GM19328 (cell line): ENCODE measurements at regions not wholly inside any gene's neighbourhood (a gene's known extent, or its start where the extent isn't known, plus 50 kb on each side); places are given as distances from the start of the nearest gene placed in this dataset.
A peak's percentile ranks its signal among the peaks of the same experiment; 100 is the strongest.

Experiments
- ATAC-seq: cut with Tn5 transposase; IDR thresholded peaks from one replicate; pipeline ENCODE4 v1.9.1; 2021; ENCODE audit warnings: mild to moderate bottlenecking, moderate library complexity; ENCODE audit not compliant: unreplicated experiment

GRCh38 chr5:82854956-82855355, 222.2 kb downstream of the TMEM167A start:
- ATAC-seq, result no peak

GRCh38 chr5:82851471-82851870, 225.7 kb downstream of the TMEM167A start:
- no peak for ATAC-seq

- no peak for ATAC-seq
Observed at GRCh38 chr5:82850393-82850792, 226.8 kb downstream of the TMEM167A start.

- no peak for ATAC-seq
Observed at GRCh38 chr5:82849885-82850284, 227.3 kb downstream of the TMEM167A start.

GRCh38 chr5:82847562-82847961, 229.6 kb downstream of the TMEM167A start:
- ATAC-seq, result no peak

GRCh38 chr5:82839881-82840280, 237.3 kb downstream of the TMEM167A start:
- ATAC-seq, result no peak

GRCh38 chr5:82835488-82835887, 241.7 kb downstream of the TMEM167A start:
- ATAC-seq, result no peak

GRCh38 chr5:82834151-82834550, 243.0 kb downstream of the TMEM167A start:
- no peak for ATAC-seq

- no peak for ATAC-seq
Observed at GRCh38 chr5:82833277-82833676, 243.9 kb downstream of the TMEM167A start.

GRCh38 chr5:82832445-82832844, 244.7 kb downstream of the TMEM167A start:
- no peak for ATAC-seq

GRCh38 chr5:82828211-82828610, 249.0 kb downstream of the TMEM167A start:
- no peak for ATAC-seq

- no peak for ATAC-seq
Observed at GRCh38 chr5:82827651-82828050, 249.5 kb downstream of the TMEM167A start.

GRCh38 chr5:82822634-82822927, 254.6 kb downstream of the TMEM167A start:
- ATAC-seq, result no peak

- ATAC-seq, result no peak
Observed at GRCh38 chr5:82821846-82822633, 255.2 kb downstream of the TMEM167A start.

GRCh38 chr5:82820961-82821845, 256.0 kb downstream of the TMEM167A start:
- ATAC-seq, result peak; percentile 73

GRCh38 chr5:82820188-82820587, 257.0 kb downstream of the TMEM167A start:
- ATAC-seq, result no peak

- ATAC-seq, result no peak
Observed at GRCh38 chr5:82817897-82818676, 259.1 kb downstream of the TMEM167A start.

- no peak for ATAC-seq
Observed at GRCh38 chr5:82816926-82817325, 260.3 kb downstream of the TMEM167A start.

- no peak for ATAC-seq
Observed at GRCh38 chr5:82815871-82816270, 261.3 kb downstream of the TMEM167A start.

- no peak for ATAC-seq
Observed at GRCh38 chr5:82813861-82814260, 263.3 kb downstream of the TMEM167A start.

- no peak for ATAC-seq
Observed at GRCh38 chr5:82812575-82812974, 264.6 kb downstream of the TMEM167A start.
